GM03348 (cell line): ENCODE measurements at regions not wholly inside any gene's neighbourhood (a gene's known extent, or its start where the extent isn't known, plus 50 kb on each side); places are given as distances from the start of the nearest gene placed in this dataset.
A peak's percentile ranks its signal among the peaks of the same experiment; 100 is the strongest.
"Not testable (repeated sequence)": the region's sequence is repeated elsewhere in the genome, so short reads cannot be mapped to it uniquely, and the experiment has no call there.

Source experiments
- DNase-seq: peaks from one replicate; pipeline ENCODE4 v3.0.0; 2012; ENCODE audit warnings: low spot score

DNA sequence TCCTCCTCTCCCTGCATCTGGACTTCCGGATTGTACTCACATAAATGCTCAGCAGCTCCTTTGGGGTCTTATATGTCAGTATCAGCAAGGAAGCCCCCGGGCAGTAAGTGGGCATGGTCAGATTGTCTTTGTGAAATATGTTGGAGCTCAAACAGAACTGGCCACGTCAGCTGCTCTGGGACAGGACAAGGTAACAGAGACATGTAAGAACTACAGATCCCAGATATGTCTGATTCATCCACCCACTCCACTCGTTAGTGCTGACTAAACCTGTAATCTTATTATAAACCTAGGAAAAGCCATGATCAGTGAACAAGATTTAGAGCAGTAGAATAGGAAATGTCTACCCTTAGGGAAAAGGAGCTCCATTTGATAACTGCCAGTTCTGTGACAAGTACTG is 561.8 kb downstream of the CETN3 start:
- DNase-seq = no peak

DNA sequence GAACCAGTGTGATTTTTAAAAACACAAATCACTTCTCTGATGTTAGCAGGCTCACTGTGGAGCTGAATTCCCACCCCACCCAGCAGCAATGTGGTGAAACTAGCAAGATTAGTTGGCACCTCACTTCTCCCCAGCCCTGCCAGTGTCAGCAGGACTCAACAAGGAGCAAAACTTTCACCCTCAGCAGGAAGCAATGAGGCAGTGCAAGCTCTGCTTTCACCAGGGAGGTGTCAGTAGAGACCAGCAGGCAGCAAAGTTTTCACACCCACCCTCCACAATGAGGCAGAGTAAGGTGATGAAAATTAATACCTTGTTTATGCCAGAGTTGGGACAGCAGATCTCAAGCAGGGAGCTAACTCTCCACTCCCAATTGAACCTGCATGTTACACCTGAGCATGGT is 565.0 kb downstream of the CETN3 start:
- no peak for DNase-seq

DNA sequence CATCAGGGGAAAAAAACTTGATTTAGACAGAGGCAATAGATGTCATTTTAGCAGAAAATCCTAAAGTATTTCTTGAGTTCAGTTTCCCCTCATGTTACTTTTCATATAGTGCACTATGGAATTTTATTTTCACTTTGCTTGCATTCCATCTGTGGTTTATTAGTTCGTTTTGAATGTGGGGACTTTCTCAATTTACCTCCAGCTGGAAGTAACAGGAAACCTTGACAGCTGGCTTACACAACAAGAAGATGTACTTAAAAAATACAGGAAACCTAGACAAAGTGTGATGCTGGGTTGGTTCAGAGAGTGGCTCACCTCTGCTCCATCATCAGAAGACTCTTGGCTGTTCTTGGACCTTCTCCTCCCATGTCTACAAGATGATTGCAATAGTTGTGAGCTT is 567.0 kb downstream of the CETN3 start:
- DNase-seq = no peak

DNA sequence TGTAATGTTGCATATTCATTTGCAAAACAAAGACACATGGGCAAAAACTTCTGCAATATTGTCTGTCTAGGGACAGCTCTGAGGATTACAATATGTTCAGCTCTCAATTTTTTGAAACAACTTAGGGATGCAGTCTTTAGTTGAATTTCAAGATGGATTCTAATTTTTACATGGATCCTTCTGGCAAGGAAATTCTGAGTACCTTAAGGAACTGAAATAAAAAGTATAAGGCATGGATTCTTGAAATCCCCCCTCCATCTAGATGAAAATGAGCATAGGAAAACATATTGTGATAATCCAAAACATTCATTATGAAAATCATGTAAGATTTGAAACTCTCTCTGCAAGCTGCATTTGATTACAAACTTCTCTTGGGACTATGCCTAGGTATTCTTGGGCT is 568.6 kb downstream of the CETN3 start:
- no peak for DNase-seq

DNA sequence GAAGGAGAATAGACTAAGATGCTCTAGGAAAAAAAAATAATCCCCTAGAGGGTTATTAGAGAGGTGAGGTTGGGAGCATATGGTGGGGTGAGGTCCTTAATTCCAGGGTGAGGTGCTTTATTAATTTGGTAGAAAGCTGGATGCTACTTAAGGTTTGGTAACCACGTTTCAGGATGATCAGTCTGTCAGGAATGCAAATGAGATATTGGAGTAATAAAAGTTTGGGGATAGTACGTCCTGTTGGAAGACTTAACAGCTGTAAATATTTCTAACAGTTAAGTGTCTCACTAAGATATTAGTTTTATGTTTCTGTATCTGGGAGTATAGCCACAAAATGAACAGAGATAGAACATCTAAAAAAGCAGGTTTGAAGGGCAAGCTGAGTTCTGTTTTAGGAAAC is 578.9 kb downstream of the CETN3 start:
- DNase-seq = peak; percentile 32

DNA sequence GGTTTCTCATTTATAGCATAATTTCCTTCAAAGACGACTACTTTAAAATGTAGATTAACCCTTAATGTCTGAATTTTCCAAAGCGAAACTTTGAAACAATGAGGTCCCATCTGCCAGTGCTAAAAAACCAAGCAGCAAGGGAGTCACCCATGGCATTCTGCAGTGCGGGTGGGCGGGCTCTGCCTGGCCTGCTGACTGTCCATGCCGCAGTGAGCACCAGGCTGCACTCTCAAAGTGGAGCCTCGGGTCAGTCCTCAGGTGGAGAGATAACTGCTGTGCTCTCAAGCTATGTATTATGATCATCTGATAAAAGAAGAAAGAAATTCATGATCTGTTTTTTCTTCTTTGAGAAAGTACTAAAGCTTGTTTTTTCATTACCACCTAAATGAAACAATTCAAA is 581.6 kb downstream of the CETN3 start:
- DNase-seq = no peak

DNA sequence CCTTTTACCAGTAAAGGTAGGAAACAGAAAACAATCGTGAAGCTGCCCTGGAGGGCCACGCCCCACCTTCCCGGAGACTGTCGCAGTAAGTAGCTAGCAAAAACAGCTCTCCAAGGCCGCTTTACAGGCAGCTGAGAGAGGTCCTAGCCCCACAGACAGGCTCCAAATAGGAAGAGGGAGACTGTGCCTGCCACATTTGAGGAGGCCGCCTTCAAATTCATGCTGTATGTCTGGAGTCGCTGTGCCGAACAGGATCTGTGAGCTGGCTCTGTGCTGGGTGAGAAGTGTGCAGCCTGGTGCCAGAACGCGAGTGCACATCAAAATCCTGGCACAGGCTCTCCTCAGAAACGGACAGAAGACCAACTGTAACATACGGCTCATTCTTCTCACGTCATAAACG is 582.2 kb downstream of the CETN3 start:
- no peak for DNase-seq

DNA sequence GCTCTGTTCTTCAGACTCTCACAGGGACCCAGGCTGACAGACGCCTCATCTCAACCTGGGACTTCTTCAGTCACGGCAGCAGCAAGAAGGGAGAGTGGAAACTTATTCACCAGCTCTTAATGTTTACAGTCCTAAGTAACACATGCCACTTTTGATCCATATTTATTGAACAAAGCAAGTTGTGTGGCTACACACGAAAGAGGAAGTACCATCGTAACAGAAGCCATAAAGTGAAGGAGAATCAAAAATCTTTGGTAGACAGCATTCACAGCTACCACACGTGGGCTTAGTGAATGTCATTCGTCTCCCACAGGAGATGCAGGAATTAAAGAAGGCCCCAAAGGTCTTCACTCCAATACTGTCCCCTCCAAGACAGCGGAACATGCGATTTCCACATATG is 582.6 kb downstream of the CETN3 start:
- DNase-seq = no peak

DNA sequence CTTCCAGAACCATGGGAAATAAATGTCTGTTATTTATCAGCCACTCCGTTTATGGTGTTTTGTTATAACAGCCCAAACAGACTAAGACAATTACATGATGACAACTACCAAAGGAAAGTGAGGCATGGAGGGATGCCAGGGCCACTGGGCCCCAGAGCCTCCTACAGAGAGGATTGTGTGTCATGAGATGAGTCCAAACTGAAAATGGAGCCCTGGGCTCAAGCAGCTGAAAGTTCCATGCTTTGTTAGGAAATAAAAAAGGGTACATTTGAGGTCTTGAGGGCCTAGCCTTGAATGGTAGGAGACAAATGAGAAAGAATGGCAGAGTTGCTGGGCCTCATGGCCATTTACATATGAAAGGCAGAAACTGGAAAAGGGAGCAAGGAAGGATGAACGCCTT is 586.5 kb downstream of the CETN3 start:
- no peak for DNase-seq

DNA sequence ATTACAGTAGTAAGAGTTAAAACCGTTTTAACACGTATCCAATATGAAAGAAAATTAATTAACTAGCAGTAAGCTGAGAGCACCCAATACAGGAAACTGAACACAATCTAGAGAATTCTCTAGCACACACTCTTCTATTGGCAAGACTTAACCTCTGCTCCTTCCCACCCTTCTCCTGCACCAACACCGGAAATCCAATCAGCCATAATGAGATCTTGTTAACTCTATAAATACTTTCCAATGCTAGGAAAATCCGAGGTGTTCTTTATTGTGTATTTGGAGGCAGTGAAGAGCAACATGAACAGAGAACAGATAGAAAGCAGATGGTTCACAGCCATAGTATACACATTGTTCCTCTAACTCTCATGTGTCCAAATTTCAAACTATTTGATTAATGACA is 591.7 kb downstream of the CETN3 start:
- no peak for DNase-seq

DNA sequence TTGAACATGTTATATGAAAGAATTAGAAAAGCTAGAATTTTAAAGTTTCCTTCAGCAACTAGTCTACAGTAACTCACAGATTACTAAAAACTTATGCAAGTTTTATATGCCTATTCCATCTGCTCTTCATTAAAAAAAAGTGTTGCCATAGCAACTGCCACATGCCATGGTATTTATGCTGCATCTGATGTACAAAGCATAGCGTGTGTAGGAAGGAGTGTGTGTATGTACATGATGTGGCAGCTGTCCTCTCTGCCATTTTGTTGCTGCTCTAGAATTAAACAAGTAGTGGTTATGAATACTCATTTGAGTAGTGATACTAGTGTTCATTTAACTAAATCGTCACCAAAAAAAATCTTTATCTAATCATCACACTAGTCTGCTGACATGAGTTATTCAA is 593.5 kb downstream of the CETN3 start:
- DNase-seq = no peak

DNA sequence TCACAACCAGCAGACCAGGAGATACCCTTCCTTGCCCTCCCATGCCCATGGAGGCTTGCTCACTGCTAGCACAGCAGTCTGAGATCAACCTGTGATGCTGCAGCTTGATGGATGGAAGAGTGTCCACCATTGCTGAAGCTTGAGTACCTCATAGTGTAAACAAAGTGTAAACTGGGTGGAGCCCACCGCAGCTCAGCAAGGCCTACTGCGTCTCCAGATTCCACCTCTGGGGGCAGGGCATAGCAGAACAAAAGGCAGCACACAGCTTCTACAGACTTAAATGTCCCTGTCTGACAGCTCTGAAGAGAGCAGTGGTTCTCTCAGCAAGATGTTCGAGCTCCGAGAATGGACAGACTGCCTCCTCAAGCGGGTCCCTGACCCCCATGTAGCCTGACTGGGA is 608.8 kb downstream of the CETN3 start:
- not testable (repeated sequence) for DNase-seq

DNA sequence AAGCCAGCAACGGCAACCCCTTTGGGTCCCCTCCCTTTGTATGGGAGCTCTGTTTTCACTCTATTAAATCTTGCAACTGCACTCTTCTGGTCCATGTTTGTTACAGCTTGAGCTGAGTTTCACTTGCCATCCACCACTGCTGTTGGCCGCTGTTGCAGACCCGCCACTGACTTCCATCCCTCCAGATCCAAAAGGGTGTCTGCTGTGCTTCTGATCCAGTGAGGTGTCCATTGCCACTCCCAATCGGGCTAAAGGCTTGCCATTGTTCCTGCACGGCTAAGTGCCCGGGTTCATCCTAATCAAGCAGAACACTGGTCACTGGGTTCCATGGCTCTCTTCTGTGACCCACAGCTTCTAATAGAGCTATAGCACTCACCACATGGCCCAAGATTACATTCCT is 615.1 kb downstream of the CETN3 start:
- DNase-seq = not testable (repeated sequence)

DNA sequence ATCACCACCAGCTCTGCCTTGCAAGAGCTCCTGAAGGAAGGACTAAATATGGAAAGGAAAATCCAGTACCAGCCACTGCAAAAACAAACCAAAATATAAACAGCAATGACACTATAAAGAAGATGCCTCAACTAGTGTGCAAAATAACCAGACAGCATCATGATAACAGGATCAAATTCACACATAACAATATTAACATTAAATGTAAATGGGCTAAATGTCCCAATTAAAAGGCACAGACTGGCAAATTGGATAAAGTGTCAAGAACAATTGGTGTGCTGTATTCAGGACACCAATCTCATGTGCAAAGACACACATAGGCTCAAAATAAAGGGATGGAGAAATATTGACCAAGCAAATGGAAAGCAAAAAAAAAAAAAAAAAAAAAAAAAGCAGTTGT is 629.8 kb downstream of the CETN3 start:
- not testable (repeated sequence) for DNase-seq

DNA sequence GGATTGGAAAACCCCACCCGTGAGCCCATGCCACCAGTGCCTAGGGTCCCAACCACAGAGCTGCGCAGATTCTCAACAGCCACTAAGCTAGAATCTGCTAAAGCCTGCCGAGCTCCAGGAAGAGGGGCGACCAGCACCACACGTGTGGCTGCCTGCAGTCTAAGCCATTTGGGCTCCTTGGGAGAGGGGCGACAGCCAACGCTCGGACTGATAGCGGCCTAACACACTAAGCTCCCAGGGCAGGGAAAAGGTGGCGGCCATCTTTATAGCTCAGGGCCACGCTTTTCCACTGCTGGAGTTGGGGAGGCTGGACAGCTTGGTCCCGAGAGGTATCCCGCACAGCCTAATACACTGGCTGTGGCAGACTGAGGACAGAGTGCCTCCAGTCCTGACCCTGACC is 631.8 kb downstream of the CETN3 start:
- DNase-seq = no peak

DNA sequence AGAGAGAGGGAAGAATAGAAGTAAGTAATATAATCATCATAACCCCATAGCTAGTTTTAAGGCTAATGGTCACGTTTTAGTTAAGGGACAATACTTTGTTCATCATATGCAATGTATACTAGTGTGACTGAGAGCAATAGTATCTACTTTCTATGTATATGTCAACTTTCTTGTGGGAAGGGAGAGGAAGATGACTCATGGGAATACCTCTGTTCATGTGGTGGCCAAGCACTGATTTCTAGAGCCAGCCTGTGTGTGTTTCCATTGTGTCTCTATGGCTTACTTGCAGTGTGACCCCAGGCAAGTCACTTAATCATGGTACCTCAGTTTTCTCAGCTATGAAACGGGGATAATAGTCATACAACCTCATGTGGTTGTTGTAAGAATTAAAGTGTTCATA is 639.6 kb downstream of the CETN3 start:
- DNase-seq = no peak

DNA sequence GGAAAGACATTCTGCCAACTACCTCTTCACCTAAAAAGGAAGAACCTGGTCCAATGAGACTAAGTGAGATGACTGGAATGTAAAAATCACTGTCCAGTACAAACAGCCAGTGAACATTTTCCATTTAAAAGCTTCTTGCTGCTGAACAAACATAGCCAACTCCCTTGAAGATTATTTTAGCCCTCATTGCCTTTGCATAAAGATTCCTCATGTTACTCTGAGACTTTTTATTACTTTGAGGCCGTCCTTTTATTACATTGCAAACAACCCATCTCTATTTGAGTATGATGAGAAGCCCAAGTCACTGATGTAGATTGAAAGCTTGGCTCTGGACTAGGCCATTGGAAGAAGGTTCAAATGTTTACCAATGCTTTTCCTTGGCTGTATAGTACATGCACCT is 649.8 kb downstream of the CETN3 start:
- DNase-seq = no peak

DNA sequence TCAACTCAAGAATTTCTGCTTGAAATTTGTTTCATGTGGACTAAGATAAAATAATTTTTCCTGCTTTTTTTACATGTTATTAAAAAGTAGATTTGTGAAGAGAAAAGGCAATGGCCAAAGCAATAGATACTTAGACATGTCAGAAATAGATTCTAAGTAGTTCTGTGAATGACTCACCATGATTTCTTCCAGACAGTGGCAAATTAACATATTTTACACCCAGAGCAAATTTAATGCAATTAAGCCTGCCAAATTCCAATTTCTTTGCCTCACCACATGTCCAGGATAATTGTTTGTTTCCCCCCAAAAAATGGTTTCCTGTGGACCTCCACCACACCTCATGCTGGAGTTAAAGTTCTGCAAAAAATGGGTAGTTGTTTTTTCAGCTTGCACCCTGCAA is 651.4 kb downstream of the CETN3 start:
- no peak for DNase-seq

DNA sequence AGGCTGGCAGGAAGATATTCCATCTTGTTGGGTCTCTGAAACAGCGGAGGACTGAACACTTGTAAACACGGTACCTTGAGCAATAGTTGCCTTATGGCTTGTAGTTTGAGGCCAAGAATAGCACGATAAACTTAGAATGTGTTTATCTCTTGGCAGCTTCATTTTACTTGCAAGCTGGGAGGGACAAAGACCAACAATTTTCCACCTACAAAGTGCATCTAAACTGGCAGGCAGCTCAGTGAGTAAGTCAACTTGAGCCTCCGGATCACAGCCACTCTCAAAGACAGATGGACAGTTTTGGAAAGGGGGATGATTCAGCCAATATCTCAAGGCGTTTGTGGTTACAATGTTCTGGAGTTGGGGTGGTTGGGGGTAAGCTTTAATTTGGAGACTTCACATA is 652.6 kb downstream of the CETN3 start:
- no peak for DNase-seq

DNA sequence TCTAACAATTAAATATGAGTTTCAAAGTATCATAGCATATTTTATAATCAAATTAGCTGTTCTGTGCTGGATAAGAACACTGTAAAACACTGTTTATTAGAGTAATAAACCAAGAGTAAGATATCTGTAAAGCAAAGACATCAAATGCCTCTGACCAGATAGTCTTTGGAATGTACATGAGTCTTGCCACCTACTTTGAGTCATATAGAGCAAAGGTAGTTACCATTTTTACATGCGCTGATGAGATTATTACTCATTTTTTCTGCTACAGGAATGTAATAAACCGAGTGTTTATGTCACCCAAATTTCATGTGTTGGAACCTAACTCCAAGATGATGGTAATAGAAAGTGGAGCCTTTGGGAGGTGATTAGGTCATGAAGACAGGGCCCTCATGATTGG is 654.5 kb downstream of the CETN3 start:
- no peak for DNase-seq

DNA sequence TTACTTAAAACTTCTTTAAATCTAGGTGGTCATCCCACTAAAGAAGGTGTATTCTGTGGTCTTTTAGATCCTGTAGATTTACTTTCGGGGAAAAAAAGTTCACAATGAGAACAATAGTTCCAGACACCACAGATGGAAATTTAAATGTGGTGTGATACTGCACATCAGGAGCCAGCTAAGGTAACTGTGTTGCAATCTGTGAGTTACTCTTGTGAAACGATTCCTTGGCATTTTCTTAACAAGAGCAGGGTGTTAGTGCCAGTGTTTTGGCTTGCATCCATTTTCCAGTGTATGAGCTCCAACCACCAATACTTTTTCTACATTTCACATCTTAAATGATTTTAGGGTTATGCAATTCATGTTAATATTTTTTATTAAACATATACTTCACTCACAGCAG is 674.5 kb downstream of the CETN3 start:
- DNase-seq = no peak

DNA sequence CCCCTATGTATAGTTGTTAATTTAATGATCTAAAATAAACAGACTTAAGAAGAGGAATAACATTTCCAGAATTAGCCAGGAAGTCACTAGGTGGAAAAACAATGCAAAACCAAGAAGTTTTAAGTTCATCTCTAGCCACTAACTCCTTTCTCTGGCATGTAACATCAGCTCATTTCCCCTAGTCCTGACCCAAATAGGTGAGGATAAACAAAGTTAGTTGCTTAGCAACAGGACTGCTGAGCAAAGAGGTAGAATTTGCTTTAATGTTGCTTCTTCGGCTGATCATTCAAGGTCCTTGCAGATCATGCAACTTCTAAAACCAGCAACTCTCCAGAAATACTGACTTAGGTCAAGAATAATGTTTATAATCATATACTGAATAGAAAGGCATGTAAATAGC is 675.8 kb downstream of the CETN3 start:
- DNase-seq = no peak

DNA sequence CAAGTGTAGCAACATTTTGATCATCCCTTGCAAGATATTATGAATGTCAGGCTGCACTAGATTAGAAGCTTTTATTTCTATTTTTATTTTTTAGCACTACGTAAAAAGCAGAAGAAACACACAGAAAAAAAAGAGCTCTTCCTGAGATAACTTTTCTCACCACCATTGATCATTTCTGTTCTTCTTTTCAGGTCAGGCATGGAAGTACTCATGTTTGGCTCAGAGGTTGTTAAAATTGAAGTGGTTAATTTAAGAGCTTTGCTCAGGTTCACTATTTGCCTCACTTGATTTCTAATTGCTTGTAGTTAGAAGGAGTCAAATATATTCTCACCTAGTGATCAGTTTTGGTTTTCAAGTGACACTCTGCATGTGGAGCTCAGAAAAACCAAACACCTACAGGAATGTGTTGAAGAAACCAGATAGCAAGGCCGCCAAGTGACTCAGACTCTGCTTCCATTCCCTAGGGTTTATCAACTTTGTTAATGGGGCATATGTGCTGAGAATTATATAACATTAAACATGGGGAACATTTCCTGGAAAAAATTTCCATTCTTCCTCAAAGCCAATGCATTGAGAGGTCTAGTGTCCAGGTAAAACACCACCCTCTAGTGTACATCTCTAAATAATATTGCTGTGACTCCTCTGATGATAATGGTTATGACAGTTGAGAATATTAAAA is 679.8 kb downstream of the CETN3 start:
- DNase-seq = peak; percentile 2

DNA sequence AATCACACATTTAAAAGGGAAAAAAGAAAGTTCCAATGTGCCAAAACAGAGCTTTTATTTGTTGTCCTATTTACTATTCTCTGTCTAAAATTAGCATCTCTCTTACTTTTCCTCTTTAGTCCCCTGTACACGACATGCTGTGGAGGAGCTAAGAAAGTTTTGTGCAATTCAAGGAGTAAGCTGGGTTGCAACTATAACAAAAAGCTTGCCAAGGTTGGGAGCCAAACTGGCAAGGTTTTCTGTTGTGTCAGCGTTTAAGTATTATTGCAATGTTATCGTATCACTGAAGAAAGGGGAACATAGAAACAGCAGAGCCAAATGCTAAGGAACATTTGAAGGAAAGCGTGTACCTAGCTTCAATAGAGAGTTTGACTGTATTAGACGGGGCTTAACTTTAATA is 680.8 kb downstream of the CETN3 start:
- peak; percentile 13 for DNase-seq

DNA sequence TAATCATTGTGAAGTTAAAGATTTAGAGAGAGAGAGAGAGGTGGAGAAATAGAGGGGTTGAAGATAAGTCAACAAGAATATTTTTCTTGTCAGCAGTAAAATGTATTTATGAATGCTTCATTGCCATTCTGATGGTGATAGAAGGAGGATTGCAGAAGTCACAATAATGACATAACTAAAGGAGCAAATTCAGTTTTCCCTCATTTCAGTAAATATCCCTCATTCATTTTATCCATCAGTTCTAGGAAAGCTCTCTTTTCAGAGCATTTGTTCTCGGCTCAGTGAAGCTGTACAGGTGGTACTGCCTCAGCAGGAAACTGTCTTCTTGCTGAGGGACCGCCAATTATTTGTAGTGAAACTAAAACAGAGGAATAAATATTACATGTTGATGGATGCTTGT is 681.4 kb downstream of the CETN3 start:
- no peak for DNase-seq
